Natural killer cell treated with Interleukin-12 subunit alpha and Interleukin-12 subunit beta and Interleukin-15 and Interleukin-18, amount 100 ng/mL, for 72 hours (primary cell): ENCODE measurements at regions not wholly inside any gene's neighbourhood (a gene's known extent, or its start where the extent isn't known, plus 50 kb on each side); places are given as distances from the start of the nearest gene placed in this dataset.

Experiments used
- ATAC-seq, 2 donors: fragments of 150-1000 bp; cut with Tn5 transposase in 1 of 2; sonication (Bioruptor Pico), chemical (Tn5 transposase) in 1 of 2; 2 replicates each; pipeline ENCODE4 v1.10.0; 2021
- DNase-seq: peaks from one replicate; pipeline ENCODE4 v3.0.0; 2022; ENCODE audit warnings: low spot score
- H3K27ac Mint-ChIP-seq, 2 donors: 1 replicate in 1 of 2; 2 replicates in 1 of 2; pipeline ENCODE4 v1.8.0; 2022; ENCODE audit warnings: mixed read lengths in 2 of 2, mild to moderate bottlenecking in 1 of 2, moderate library complexity in 1 of 2
- H3K27me3 Mint-ChIP-seq, 2 donors: 1 replicate in 1 of 2; 2 replicates in 1 of 2; pipeline ENCODE4 v1.8.0; 2022; ENCODE audit warnings: mixed read lengths in 2 of 2
- H3K36me3 Mint-ChIP-seq: one replicate; pipeline ENCODE4 v1.8.0; 2022; ENCODE audit warnings: mixed read lengths
- H3K4me1 Mint-ChIP-seq, 2 donors: 1 replicate in 1 of 2; 2 replicates in 1 of 2; pipeline ENCODE4 v1.8.0; 2022; ENCODE audit warnings: low read depth in 2 of 2, mixed read lengths in 2 of 2, mild to moderate bottlenecking in 1 of 2
- H3K4me3 Mint-ChIP-seq: one replicate; pipeline ENCODE4 v1.8.0; 2022; ENCODE audit warnings: mixed read lengths
- H3K9me3 Mint-ChIP-seq: 2 replicates; pipeline ENCODE4 v1.8.0; 2022; ENCODE audit warnings: mixed read lengths

GRCh38 chr22:27224485-27225374 lies 567.3 kb downstream of the MIAT start:
- ATAC-seq (peak in 1 of 2 donors; percentile 56), DNase-seq (no peak)
- H3K36me3 Mint-ChIP-seq, result no peaks in the 10 kb centered on the region
- no peaks in the 10 kb centered on the region for H3K9me3 Mint-ChIP-seq
- H3K4me1 Mint-ChIP-seq, result no peaks in the 10 kb centered on the region
- no peak overlapping the region for H3K27ac Mint-ChIP-seq
- peaks cover 14 to 18% of the 10 kb centered on the region in 2 donors for H3K27me3 Mint-ChIP-seq
- H3K4me3 Mint-ChIP-seq, result no peak overlapping the region

GRCh38 chr22:27226666-27227065 lies 569.3 kb downstream of the MIAT start:
- H3K4me1 Mint-ChIP-seq, result no peaks in the 10 kb centered on the region
- H3K27ac Mint-ChIP-seq, result no peak overlapping the region

GRCh38 chr22:27228771-27229170 lies 571.4 kb downstream of the MIAT start:
- Mint-ChIP-seq H3K36me3 (no peaks in the 10 kb centered on the region), H3K9me3 (peaks cover 3% of the 10 kb centered on the region), H3K27me3 (peaks cover 26 to 40% of the 10 kb centered on the region in 2 donors), H3K4me1 (no peaks in the 10 kb centered on the region), H3K4me3 (no peak overlapping the region), H3K27ac (no peak overlapping the region)
- ATAC-seq, result no peak
- DNase-seq, result no peak

More at GRCh38 chr22:27226666-27227065, 569.3 kb downstream of the MIAT start:
- H3K4me3 Mint-ChIP-seq, result no peak overlapping the region
- no peak for ATAC-seq
- no peaks in the 10 kb centered on the region for H3K36me3 Mint-ChIP-seq
- H3K9me3 Mint-ChIP-seq, result peaks cover 3% of the 10 kb centered on the region
- H3K27me3 Mint-ChIP-seq, result peaks cover 18 to 32% of the 10 kb centered on the region in 2 donors
- no peak for DNase-seq

- no peak for ATAC-seq
- DNase-seq, result no peak
- H3K4me1 Mint-ChIP-seq, result no peaks in the 10 kb centered on the region
- peaks cover 25 to 40% of the 10 kb centered on the region in 2 donors for H3K27me3 Mint-ChIP-seq
- H3K9me3 Mint-ChIP-seq, result peaks cover 3% of the 10 kb centered on the region
- no peaks in the 10 kb centered on the region for H3K36me3 Mint-ChIP-seq
- no peak overlapping the region for H3K27ac Mint-ChIP-seq
- no peak overlapping the region for H3K4me3 Mint-ChIP-seq
Measured at GRCh38 chr22:27230189-27230588, 571.4 kb downstream of the MN1 start.

GRCh38 chr22:27231266-27231665 lies 570.3 kb downstream of the MN1 start:
- H3K27me3 Mint-ChIP-seq, result peaks cover 20 to 30% of the 10 kb centered on the region in 2 donors
- H3K4me3 Mint-ChIP-seq, result no peak overlapping the region

GRCh38 chr22:27232077-27232476 lies 569.5 kb downstream of the MN1 start:
- no peaks in the 10 kb centered on the region for H3K4me1 Mint-ChIP-seq
- H3K9me3 Mint-ChIP-seq, result peaks cover 3% of the 10 kb centered on the region
- ATAC-seq, result no peak
- H3K4me3 Mint-ChIP-seq, result no peak overlapping the region
- peaks cover 16 to 26% of the 10 kb centered on the region in 2 donors for H3K27me3 Mint-ChIP-seq
- H3K36me3 Mint-ChIP-seq, result no peaks in the 10 kb centered on the region
- no peak overlapping the region for H3K27ac Mint-ChIP-seq
- DNase-seq, result no peak

More at GRCh38 chr22:27231266-27231665, 570.3 kb downstream of the MN1 start:
- no peaks in the 10 kb centered on the region for H3K4me1 Mint-ChIP-seq
- ATAC-seq, result no peak
- no peak overlapping the region for H3K27ac Mint-ChIP-seq
- no peaks in the 10 kb centered on the region for H3K36me3 Mint-ChIP-seq
- peaks cover 3% of the 10 kb centered on the region for H3K9me3 Mint-ChIP-seq
- DNase-seq, result no peak

- no peak for DNase-seq
- no peaks in the 10 kb centered on the region for H3K4me1 Mint-ChIP-seq
- no peaks in the 10 kb centered on the region for H3K9me3 Mint-ChIP-seq
- no peak overlapping the region for H3K4me3 Mint-ChIP-seq
- H3K27me3 Mint-ChIP-seq, result peaks cover 17 to 19% of the 10 kb centered on the region in 2 donors
- no peak overlapping the region for H3K27ac Mint-ChIP-seq
- no peaks in the 10 kb centered on the region for H3K36me3 Mint-ChIP-seq
- no peak for ATAC-seq
Measured at GRCh38 chr22:27237080-27237741, 564.3 kb downstream of the MN1 start.

GRCh38 chr22:27238935-27239510 lies 562.5 kb downstream of the MN1 start:
- Mint-ChIP-seq H3K27ac (no peak overlapping the region), H3K36me3 (no peaks in the 10 kb centered on the region), H3K27me3 (peaks cover 14% of the 10 kb centered on the region in 2 donors), H3K4me1 (no peaks in the 10 kb centered on the region), H3K4me3 (no peak overlapping the region), H3K9me3 (no peaks in the 10 kb centered on the region)
- ATAC-seq (peak in 1 of 2 donors; percentile 25), DNase-seq (no peak)

- ATAC-seq (peak in 1 of 2 donors; percentile 15), DNase-seq (no peak)
- H3K36me3 Mint-ChIP-seq, result no peaks in the 10 kb centered on the region
- no peak overlapping the region for H3K4me3 Mint-ChIP-seq
- H3K9me3 Mint-ChIP-seq, result no peaks in the 10 kb centered on the region
- no peak overlapping the region for H3K27ac Mint-ChIP-seq
- H3K4me1 Mint-ChIP-seq, result no peaks in the 10 kb centered on the region
- H3K27me3 Mint-ChIP-seq, result peaks cover 14% of the 10 kb centered on the region in 2 donors
Measured at GRCh38 chr22:27239520-27239919, 562.0 kb downstream of the MN1 start.

- Mint-ChIP-seq H3K4me3 (no peak overlapping the region), H3K9me3 (no peaks in the 10 kb centered on the region), H3K36me3 (no peaks in the 10 kb centered on the region), H3K27ac (no peak overlapping the region), H3K27me3 (peaks cover 14% of the 10 kb centered on the region in 2 donors), H3K4me1 (no peaks in the 10 kb centered on the region)
- ATAC-seq, result no peak
- DNase-seq, result no peak
Measured at GRCh38 chr22:27240298-27241075, 561.1 kb downstream of the MN1 start.

- Mint-ChIP-seq H3K4me1 (peaks cover 3% of the 10 kb centered on the region in 2 donors), H3K27ac (no peak overlapping the region), H3K27me3 (peaks cover 17 to 20% of the 10 kb centered on the region in 2 donors), H3K36me3 (no peaks in the 10 kb centered on the region), H3K4me3 (no peak overlapping the region), H3K9me3 (peaks cover 3% of the 10 kb centered on the region)
- DNase-seq (no peak), ATAC-seq (no peak)
Measured at GRCh38 chr22:27241430-27242321, 559.9 kb downstream of the MN1 start.

GRCh38 chr22:27242474-27242873 lies 559.1 kb downstream of the MN1 start:
- no peak overlapping the region for H3K27ac Mint-ChIP-seq
- DNase-seq (no peak), ATAC-seq (no peak)
- H3K4me3 Mint-ChIP-seq, result no peak overlapping the region
- H3K27me3 Mint-ChIP-seq, result peaks cover 18 to 23% of the 10 kb centered on the region in 2 donors
- H3K9me3 Mint-ChIP-seq, result peaks cover 4% of the 10 kb centered on the region
- H3K36me3 Mint-ChIP-seq, result no peaks in the 10 kb centered on the region
- H3K4me1 Mint-ChIP-seq, result peaks cover 8 to 11% of the 10 kb centered on the region in 2 donors
